ENCODE measurements at regions not wholly inside any gene's neighbourhood (a gene's known extent, or its start where the extent isn't known, plus 50 kb on each side); places are given as distances from the start of the nearest gene placed in this dataset.

DNA sequence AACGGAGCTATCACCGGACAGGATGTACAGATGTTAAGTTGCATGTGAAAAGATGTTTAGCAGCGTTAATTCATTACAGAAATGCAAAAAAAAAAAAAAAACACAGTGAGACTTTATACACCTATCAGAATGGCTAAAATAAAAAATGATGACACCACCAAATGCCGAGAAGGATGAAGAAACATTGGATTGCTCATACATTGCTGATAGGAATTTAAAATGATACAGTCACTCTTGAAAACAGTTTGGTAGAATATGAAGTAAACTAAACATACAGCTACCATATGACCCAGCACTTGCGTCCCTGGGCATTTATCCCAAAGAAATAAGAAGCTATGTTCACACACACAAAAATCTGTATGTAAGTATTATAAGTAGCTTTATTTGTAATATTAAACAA is 574.1 kb downstream of the SLC16A7 start:
- DNase-seq (ENCODE audit: insufficient read length, low spot score) (no peak), FAIRE-seq (no peak)
- no peak for TF ChIP-seq TAF1 (IDR thresholded peaks at IDR 0.05; ENCODE audit: low read depth, low read length)
- no peak for TF ChIP-seq PAX5 (IDR thresholded peaks at IDR 0.05; ENCODE audit: insufficient read depth, low read length, severe bottlenecking)
- TF ChIP-seq SPI1 (IDR thresholded peaks at IDR 0.05; ENCODE audit: low read depth, low read length): no peak
- no peak for TF ChIP-seq POU2F2 (IDR thresholded peaks at IDR 0.05; ENCODE audit: low read depth, low read length)
- TF ChIP-seq POLR2AphosphoS5 (IDR thresholded peaks at IDR 0.05; ENCODE audit: low read depth, low read length): no peak
- no peak for TF ChIP-seq POLR2A (IDR thresholded peaks at IDR 0.05; ENCODE audit: low read depth, low read length)

GRCh38 chr12:60172266-60173211 is 576.7 kb downstream of the SLC16A7 start:
- TF ChIP-seq POU2F2 (IDR thresholded peaks at IDR 0.05; ENCODE audit: low read depth, low read length) (no peak), PAX5 (IDR thresholded peaks at IDR 0.05; ENCODE audit: insufficient read depth, low read length, severe bottlenecking) (no peak), TAF1 (IDR thresholded peaks at IDR 0.05; ENCODE audit: low read depth, low read length) (no peak), POLR2AphosphoS5 (IDR thresholded peaks at IDR 0.05; ENCODE audit: low read depth, low read length) (no peak), SPI1 (IDR thresholded peaks at IDR 0.05; ENCODE audit: low read depth, low read length) (no peak), POLR2A (IDR thresholded peaks at IDR 0.05; ENCODE audit: low read depth, low read length) (no peak)

GRCh38 chr12:60173224-60174170 is 577.7 kb downstream of the SLC16A7 start:
- FAIRE-seq (no peak), DNase-seq (ENCODE audit: insufficient read length, low spot score) (no peak)
- TF ChIP-seq TAF1 (IDR thresholded peaks at IDR 0.05; ENCODE audit: low read depth, low read length) (no peak), SPI1 (IDR thresholded peaks at IDR 0.05; ENCODE audit: low read depth, low read length) (no peak), POLR2A (IDR thresholded peaks at IDR 0.05; ENCODE audit: low read depth, low read length) (no peak)

More at GRCh38 chr12:60172266-60173211, 576.7 kb downstream of the SLC16A7 start:
- no peak for FAIRE-seq
- no peak for DNase-seq (ENCODE audit: insufficient read length, low spot score)

DNA sequence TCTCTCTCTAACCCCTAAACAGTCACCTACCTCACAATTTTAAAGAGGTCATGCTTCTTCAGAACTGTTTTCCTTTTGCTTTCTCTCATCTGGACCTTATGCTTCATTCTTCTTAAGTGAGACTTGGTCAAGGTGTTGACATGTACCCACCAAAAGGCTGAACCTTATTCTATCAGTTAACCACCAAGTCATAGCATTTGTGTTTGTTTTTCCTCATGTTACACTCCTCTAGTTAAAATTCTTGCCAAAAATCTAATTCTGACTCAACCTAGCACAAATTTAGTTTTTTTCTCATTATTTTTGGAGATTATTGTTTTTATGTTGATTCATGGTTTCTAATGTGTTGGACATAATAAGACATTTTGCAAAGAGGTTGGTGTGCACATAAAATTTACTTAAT is 578.6 kb downstream of the SLC16A7 start:
- FAIRE-seq (no peak), DNase-seq (ENCODE audit: insufficient read length, low spot score) (no peak)
- no peak for TF ChIP-seq POLR2AphosphoS5 (IDR thresholded peaks at IDR 0.05; ENCODE audit: low read depth, low read length)
- no peak for TF ChIP-seq POLR2A (IDR thresholded peaks at IDR 0.05; ENCODE audit: low read depth, low read length)
- TF ChIP-seq PAX5 (IDR thresholded peaks at IDR 0.05; ENCODE audit: insufficient read depth, low read length, severe bottlenecking): no peak
- no peak for TF ChIP-seq TAF1 (IDR thresholded peaks at IDR 0.05; ENCODE audit: low read depth, low read length)
- TF ChIP-seq POU2F2 (IDR thresholded peaks at IDR 0.05; ENCODE audit: low read depth, low read length): no peak
- TF ChIP-seq SPI1 (IDR thresholded peaks at IDR 0.05; ENCODE audit: low read depth, low read length): no peak

DNA sequence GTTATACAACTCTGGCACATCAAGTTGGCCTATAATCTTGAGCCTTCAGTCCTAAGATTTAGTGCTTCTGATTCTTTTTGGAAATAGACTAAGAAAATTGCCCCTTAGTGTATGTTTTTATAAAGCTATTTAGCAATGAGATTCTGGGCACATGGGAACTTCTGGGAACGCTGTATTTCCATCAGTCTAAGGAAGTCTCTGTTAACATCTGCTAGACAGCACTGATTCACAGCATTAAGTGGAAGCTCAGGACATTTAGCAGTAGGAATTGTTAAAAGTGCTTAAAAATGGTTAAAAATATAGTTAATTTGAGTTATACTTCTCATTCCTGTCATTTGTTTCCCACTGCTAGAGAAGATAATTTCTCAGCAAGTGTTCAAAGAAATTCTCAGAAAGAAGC is 579.1 kb downstream of the SLC16A7 start:
- DNase-seq (ENCODE audit: insufficient read length, low spot score) (no peak), FAIRE-seq (no peak)
- TF ChIP-seq POLR2A (IDR thresholded peaks at IDR 0.05; ENCODE audit: low read depth, low read length) (no peak), TAF1 (IDR thresholded peaks at IDR 0.05; ENCODE audit: low read depth, low read length) (no peak), POLR2AphosphoS5 (IDR thresholded peaks at IDR 0.05; ENCODE audit: low read depth, low read length) (no peak), POU2F2 (IDR thresholded peaks at IDR 0.05; ENCODE audit: low read depth, low read length) (no peak), PAX5 (IDR thresholded peaks at IDR 0.05; ENCODE audit: insufficient read depth, low read length, severe bottlenecking) (no peak), SPI1 (IDR thresholded peaks at IDR 0.05; ENCODE audit: low read depth, low read length) (no peak)

DNA sequence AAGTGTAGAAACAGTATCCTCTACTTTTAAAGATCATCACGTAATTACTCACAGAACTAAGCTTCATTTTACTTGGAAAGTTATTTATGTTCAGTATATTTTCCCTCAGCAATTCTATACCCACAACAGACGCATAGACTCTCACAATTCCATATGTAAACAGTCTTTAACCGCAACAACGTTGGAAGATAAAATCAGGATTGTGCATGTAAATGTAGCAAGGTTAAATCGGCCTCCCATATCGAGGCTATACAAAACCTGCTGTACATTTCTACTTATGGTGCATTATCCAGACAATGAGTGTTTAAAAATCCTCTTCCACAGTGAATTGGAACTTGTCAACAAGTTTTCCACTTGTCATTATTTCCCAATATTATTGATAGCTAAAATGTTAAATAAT is 581.1 kb downstream of the SLC16A7 start:
- DNase-seq (ENCODE audit: insufficient read length, low spot score): no peak
- FAIRE-seq: no peak
- no peak for TF ChIP-seq POLR2AphosphoS5 (IDR thresholded peaks at IDR 0.05; ENCODE audit: low read depth, low read length)
- TF ChIP-seq TAF1 (IDR thresholded peaks at IDR 0.05; ENCODE audit: low read depth, low read length): no peak
- no peak for TF ChIP-seq POLR2A (IDR thresholded peaks at IDR 0.05; ENCODE audit: low read depth, low read length)
- TF ChIP-seq PAX5 (IDR thresholded peaks at IDR 0.05; ENCODE audit: insufficient read depth, low read length, severe bottlenecking): no peak
- no peak for TF ChIP-seq POU2F2 (IDR thresholded peaks at IDR 0.05; ENCODE audit: low read depth, low read length)
- no peak for TF ChIP-seq SPI1 (IDR thresholded peaks at IDR 0.05; ENCODE audit: low read depth, low read length)

- no peak for DNase-seq (ENCODE audit: insufficient read length, low spot score)
- TF ChIP-seq POU2F2 (IDR thresholded peaks at IDR 0.05; ENCODE audit: low read depth, low read length): no peak
- no peak for TF ChIP-seq TAF1 (IDR thresholded peaks at IDR 0.05; ENCODE audit: low read depth, low read length)
- no peak for TF ChIP-seq POLR2AphosphoS5 (IDR thresholded peaks at IDR 0.05; ENCODE audit: low read depth, low read length)
- TF ChIP-seq PAX5 (IDR thresholded peaks at IDR 0.05; ENCODE audit: insufficient read depth, low read length, severe bottlenecking): no peak
- no peak for TF ChIP-seq SPI1 (IDR thresholded peaks at IDR 0.05; ENCODE audit: low read depth, low read length)
- no peak for FAIRE-seq
Measured at GRCh38 chr12:60180298-60180697, 584.5 kb downstream of the SLC16A7 start.

DNA sequence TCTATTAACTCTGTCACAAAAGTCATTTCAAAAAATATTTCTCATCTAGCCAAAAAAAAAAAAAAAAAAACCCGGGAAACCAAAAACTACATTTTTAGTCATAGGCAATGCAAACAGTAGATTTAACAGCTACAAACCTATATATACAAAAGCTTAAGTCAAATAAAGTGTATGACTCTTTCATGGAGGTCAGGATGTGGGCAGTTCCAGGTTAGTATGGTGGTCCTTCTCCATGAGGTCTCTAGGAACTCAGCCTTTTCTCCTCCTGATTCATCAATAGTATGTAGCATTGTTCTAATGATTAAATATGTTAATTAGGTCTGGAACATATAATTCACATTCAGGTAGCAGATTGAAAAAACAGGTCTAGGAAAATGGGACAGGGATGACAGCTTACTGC is 586.5 kb downstream of the SLC16A7 start:
- no peak for DNase-seq (ENCODE audit: insufficient read length, low spot score)
- TF ChIP-seq POLR2A (IDR thresholded peaks at IDR 0.05; ENCODE audit: low read depth, low read length): no peak
- no peak for TF ChIP-seq POU2F2 (IDR thresholded peaks at IDR 0.05; ENCODE audit: low read depth, low read length)
- TF ChIP-seq SPI1 (IDR thresholded peaks at IDR 0.05; ENCODE audit: low read depth, low read length): no peak
- no peak for TF ChIP-seq PAX5 (IDR thresholded peaks at IDR 0.05; ENCODE audit: insufficient read depth, low read length, severe bottlenecking)
- no peak for TF ChIP-seq TAF1 (IDR thresholded peaks at IDR 0.05; ENCODE audit: low read depth, low read length)
- no peak for TF ChIP-seq POLR2AphosphoS5 (IDR thresholded peaks at IDR 0.05; ENCODE audit: low read depth, low read length)
- FAIRE-seq: no peak

- FAIRE-seq (no peak), DNase-seq (ENCODE audit: insufficient read length, low spot score) (no peak)
- TF ChIP-seq POU2F2 (IDR thresholded peaks at IDR 0.05; ENCODE audit: low read depth, low read length): no peak
- TF ChIP-seq PAX5 (IDR thresholded peaks at IDR 0.05; ENCODE audit: insufficient read depth, low read length, severe bottlenecking): no peak
- no peak for TF ChIP-seq SPI1 (IDR thresholded peaks at IDR 0.05; ENCODE audit: low read depth, low read length)
- TF ChIP-seq POLR2A (IDR thresholded peaks at IDR 0.05; ENCODE audit: low read depth, low read length): no peak
- no peak for TF ChIP-seq TAF1 (IDR thresholded peaks at IDR 0.05; ENCODE audit: low read depth, low read length)
- TF ChIP-seq POLR2AphosphoS5 (IDR thresholded peaks at IDR 0.05; ENCODE audit: low read depth, low read length): no peak
Measured at GRCh38 chr12:60184096-60184495, 588.3 kb downstream of the SLC16A7 start.
